Stimulated activated naive CD8-positive, alpha-beta T cell treated with anti-CD3 and anti-CD28 coated beads, Interleukin-15, amount 100 ng/mL, for 72 hours (primary cell): ENCODE measurements at regions not wholly inside any gene's neighbourhood (a gene's known extent, or its start where the extent isn't known, plus 50 kb on each side); places are given as distances from the start of the nearest gene placed in this dataset.

Source experiments
- ATAC-seq: fragments of 150-1000 bp; cut with Tn5 transposase; 2 replicates; pipeline ENCODE4 v1.10.0; 2021; ENCODE audit warnings: mild to moderate bottlenecking, moderate library complexity
- DNase-seq, 2 donors: peaks; one replicate each; pipeline ENCODE4 v3.0.0; 2021 to 2022
- H3K27ac Mint-ChIP-seq, 2 donors: one replicate each; pipeline ENCODE4 v1.8.0; 2022; ENCODE audit warnings: mild to moderate bottlenecking in 2 of 2, mixed read lengths in 2 of 2, moderate library complexity in 2 of 2
- H3K27me3 Mint-ChIP-seq: one replicate; pipeline ENCODE4 v1.8.0; 2022; ENCODE audit warnings: mixed read lengths
- H3K4me1 Mint-ChIP-seq: one replicate; pipeline ENCODE4 v1.8.0; 2022; ENCODE audit warnings: mild to moderate bottlenecking, mixed read lengths
- H3K4me3 Mint-ChIP-seq, 2 donors: one replicate each; pipeline ENCODE4 v1.8.0; 2022; ENCODE audit warnings: mild to moderate bottlenecking in 2 of 2, mixed read lengths in 2 of 2, moderate library complexity in 1 of 2
- H3K9me3 Mint-ChIP-seq, 2 donors: one replicate each; pipeline ENCODE4 v1.8.0; 2022; ENCODE audit warnings: mixed read lengths in 2 of 2

- no peaks in the 10 kb centered on the region for H3K4me1 Mint-ChIP-seq
- H3K27ac Mint-ChIP-seq: no peak overlapping the region
- H3K27me3 Mint-ChIP-seq: no peaks in the 10 kb centered on the region
- peaks cover 0 to 8% of the 10 kb centered on the region in 2 donors for H3K9me3 Mint-ChIP-seq
- no peak overlapping the region for H3K4me3 Mint-ChIP-seq
- DNase-seq: no peak
- no peak for ATAC-seq
These were observed 1958.6 kb downstream of the C4orf33 start for GRCh38 chr4:131054489-131055019.

- Mint-ChIP-seq H3K27ac (no peak overlapping the region), H3K4me3 (no peak overlapping the region), H3K4me1 (no peaks in the 10 kb centered on the region), H3K27me3 (no peaks in the 10 kb centered on the region), H3K9me3 (peaks cover 13 to 21% of the 10 kb centered on the region in 2 donors)
- ATAC-seq: no peak
- DNase-seq: no peak
These were observed 1965.8 kb downstream of the C4orf33 start for GRCh38 chr4:131061734-131062133.

GRCh38 chr4:131063878-131064277 lies 1967.9 kb downstream of the C4orf33 start:
- no peak overlapping the region for H3K27ac Mint-ChIP-seq
- H3K27me3 Mint-ChIP-seq: no peaks in the 10 kb centered on the region
- ATAC-seq (no peak), DNase-seq (no peak)
- H3K9me3 Mint-ChIP-seq: peaks cover 13 to 21% of the 10 kb centered on the region in 2 donors
- H3K4me1 Mint-ChIP-seq: no peaks in the 10 kb centered on the region
- H3K4me3 Mint-ChIP-seq: no peak overlapping the region

DNA sequence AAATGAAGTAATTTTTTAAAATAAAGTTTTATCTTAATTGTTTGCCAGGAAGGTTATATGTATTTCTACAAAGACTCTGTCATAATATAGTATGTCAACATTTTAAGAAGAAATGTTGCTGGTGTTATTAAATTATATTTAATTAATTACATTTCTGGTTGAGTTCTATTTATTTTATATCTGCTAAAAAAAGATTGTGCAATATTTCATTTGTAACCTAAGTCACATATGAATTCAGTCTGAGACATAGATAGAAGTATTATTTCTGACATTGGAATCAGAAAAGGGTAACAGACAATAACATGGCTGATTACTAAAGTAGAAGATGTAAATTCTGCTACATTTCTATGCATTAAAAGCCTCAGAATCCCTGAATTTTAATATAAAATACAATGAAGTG lies 1985.1 kb downstream of the C4orf33 start:
- H3K27me3 Mint-ChIP-seq: no peaks in the 10 kb centered on the region
- H3K9me3 Mint-ChIP-seq: peaks cover 0 to 5% of the 10 kb centered on the region in 2 donors
- no peak for DNase-seq
- no peaks in the 10 kb centered on the region for H3K4me1 Mint-ChIP-seq
- ATAC-seq: no peak
- H3K4me3 Mint-ChIP-seq: no peak overlapping the region
- H3K27ac Mint-ChIP-seq: no peak overlapping the region

GRCh38 chr4:131084997-131085396 lies 1989.0 kb downstream of the C4orf33 start:
- H3K4me3 Mint-ChIP-seq: no peak overlapping the region
- no peaks in the 10 kb centered on the region for H3K27me3 Mint-ChIP-seq
- DNase-seq (no peak), ATAC-seq (no peak)
- no peak overlapping the region for H3K27ac Mint-ChIP-seq
- no peaks in the 10 kb centered on the region for H3K4me1 Mint-ChIP-seq
- H3K9me3 Mint-ChIP-seq: peaks cover 3 to 7% of the 10 kb centered on the region in 2 donors

GRCh38 chr4:131091896-131092295 lies 1995.9 kb downstream of the C4orf33 start:
- ATAC-seq (no peak), DNase-seq (no peak)
- H3K4me3 Mint-ChIP-seq: no peak overlapping the region
- H3K9me3 Mint-ChIP-seq: peaks cover 0 to 10% of the 10 kb centered on the region in 2 donors
- H3K27me3 Mint-ChIP-seq: no peaks in the 10 kb centered on the region
- H3K27ac Mint-ChIP-seq: no peak overlapping the region
- H3K4me1 Mint-ChIP-seq: no peaks in the 10 kb centered on the region

- no peak overlapping the region for H3K4me3 Mint-ChIP-seq
- H3K9me3 Mint-ChIP-seq: peaks cover 0 to 10% of the 10 kb centered on the region in 2 donors
- no peaks in the 10 kb centered on the region for H3K27me3 Mint-ChIP-seq
- H3K27ac Mint-ChIP-seq: no peak overlapping the region
- DNase-seq (no peak), ATAC-seq (no peak)
- H3K4me1 Mint-ChIP-seq: no peaks in the 10 kb centered on the region
These were observed 1997.4 kb downstream of the C4orf33 start for GRCh38 chr4:131093303-131093702.

DNA sequence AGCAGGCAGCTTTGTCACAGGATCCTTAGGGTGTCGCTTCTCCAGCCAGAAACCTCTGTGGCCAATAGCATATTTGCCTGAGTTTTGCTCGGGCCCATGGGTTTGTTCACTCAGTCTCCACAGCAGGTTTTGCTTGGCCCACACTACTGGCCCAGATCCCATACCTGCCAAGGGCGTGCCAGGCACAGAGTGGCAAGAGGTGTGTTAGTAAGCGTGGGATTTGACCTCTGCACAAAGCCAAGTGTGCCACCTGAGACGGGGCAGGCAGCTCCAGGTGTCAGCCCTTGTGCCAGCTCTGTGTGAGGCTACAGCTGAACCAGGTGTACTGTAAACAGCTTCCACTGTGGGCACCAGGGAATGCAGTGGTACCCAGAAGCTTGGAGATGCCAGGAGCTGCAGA lies 2003.0 kb downstream of the C4orf33 start:
- H3K27me3 Mint-ChIP-seq: no peaks in the 10 kb centered on the region
- no peaks in the 10 kb centered on the region for H3K4me1 Mint-ChIP-seq
- H3K9me3 Mint-ChIP-seq: peaks cover 15 to 22% of the 10 kb centered on the region in 2 donors
- H3K27ac Mint-ChIP-seq: no peak overlapping the region
- no peak overlapping the region for H3K4me3 Mint-ChIP-seq
- ATAC-seq (no peak), DNase-seq (no peak)

GRCh38 chr4:131113273-131113672 lies 2017.3 kb downstream of the C4orf33 start:
- ATAC-seq (no peak), DNase-seq (no peak)
- Mint-ChIP-seq H3K27ac (no peak overlapping the region), H3K9me3 (no peaks in the 10 kb centered on the region), H3K4me3 (no peak overlapping the region), H3K4me1 (no peaks in the 10 kb centered on the region), H3K27me3 (no peaks in the 10 kb centered on the region)

DNA sequence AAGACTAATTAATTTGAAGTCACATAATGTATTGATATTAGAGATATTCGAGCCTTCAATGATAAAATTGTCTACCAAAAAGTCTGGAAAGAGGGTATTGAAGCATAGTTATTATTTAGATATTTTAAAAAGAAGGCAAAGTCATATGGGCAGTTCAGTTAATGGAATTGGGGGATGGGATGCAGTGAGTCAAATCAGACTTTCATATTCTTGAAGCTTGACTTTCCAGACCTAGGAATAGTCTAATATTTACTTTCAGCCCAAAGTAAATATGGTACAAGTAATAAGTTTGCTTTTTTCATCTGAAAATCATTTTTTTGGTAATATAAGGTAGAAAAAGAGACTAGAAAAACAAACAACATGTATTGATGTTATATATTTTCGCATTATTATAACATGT lies 2017.8 kb downstream of the C4orf33 start:
- Mint-ChIP-seq H3K27me3 (no peaks in the 10 kb centered on the region), H3K9me3 (no peaks in the 10 kb centered on the region), H3K27ac (no peak overlapping the region), H3K4me1 (no peaks in the 10 kb centered on the region), H3K4me3 (no peak overlapping the region)
- ATAC-seq (no peak), DNase-seq (no peak)

DNA sequence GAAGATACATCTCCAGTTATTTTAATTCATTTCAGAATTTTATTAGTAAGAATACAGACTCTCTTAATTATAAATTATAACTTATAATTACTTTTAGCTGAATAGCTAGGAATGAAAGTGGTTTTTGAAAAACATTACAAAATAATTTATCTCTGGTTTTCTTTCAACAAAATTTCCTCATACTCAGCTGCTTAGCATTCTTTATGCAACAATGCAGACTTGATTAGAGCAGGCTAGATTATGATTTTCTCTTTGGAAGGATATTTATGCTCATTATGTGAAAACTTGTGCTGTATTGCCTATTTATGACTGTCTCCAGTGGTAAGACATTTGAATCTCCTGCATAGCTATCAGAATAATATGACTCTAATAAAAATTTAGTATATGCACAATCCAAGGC lies 2023.7 kb downstream of the C4orf33 start:
- Mint-ChIP-seq H3K27ac (no peak overlapping the region), H3K27me3 (no peaks in the 10 kb centered on the region), H3K4me1 (no peaks in the 10 kb centered on the region), H3K9me3 (no peaks in the 10 kb centered on the region), H3K4me3 (no peak overlapping the region)
- DNase-seq (no peak), ATAC-seq (no peak)

- Mint-ChIP-seq H3K27me3 (no peaks in the 10 kb centered on the region), H3K9me3 (peaks cover 11 to 12% of the 10 kb centered on the region in 2 donors), H3K4me3 (no peak overlapping the region), H3K4me1 (no peaks in the 10 kb centered on the region), H3K27ac (no peak overlapping the region)
- DNase-seq (no peak), ATAC-seq (no peak)
These were observed 2011.9 kb upstream of the PCDH10 start for GRCh38 chr4:131137196-131137595.

DNA sequence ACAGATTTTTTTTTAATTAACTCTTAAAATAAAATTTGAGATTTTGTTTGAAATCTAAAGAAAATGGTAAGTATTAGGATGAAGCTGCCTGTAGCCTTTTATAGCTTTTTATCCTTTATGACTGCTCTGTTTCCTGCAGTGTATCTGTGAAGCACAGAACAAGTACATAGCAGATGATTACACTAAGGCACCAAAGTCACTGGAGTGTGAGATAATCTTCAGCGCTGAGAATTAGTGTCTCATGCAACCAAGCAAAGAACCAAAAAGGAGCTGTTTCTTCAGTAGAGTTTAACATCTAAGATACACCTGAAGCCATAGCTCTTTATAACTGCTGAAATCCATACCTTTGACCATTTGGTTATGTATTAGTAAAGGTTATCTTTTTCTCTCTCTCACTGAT lies 1989.8 kb upstream of the PCDH10 start:
- Mint-ChIP-seq H3K4me1 (no peaks in the 10 kb centered on the region), H3K27me3 (no peaks in the 10 kb centered on the region), H3K9me3 (no peaks in the 10 kb centered on the region), H3K27ac (no peak overlapping the region), H3K4me3 (no peak overlapping the region)
- ATAC-seq (no peak), DNase-seq (no peak)

GRCh38 chr4:131192318-131192717 lies 1956.8 kb upstream of the PCDH10 start:
- Mint-ChIP-seq H3K27me3 (no peaks in the 10 kb centered on the region), H3K27ac (no peak overlapping the region), H3K4me3 (no peak overlapping the region), H3K4me1 (no peaks in the 10 kb centered on the region), H3K9me3 (peaks cover 0 to 5% of the 10 kb centered on the region in 2 donors)
- DNase-seq (no peak), ATAC-seq (no peak)

GRCh38 chr4:131207589-131207988 lies 1941.5 kb upstream of the PCDH10 start:
- Mint-ChIP-seq H3K27ac (no peak overlapping the region), H3K27me3 (no peaks in the 10 kb centered on the region), H3K4me1 (no peaks in the 10 kb centered on the region), H3K4me3 (no peak overlapping the region), H3K9me3 (peaks cover 0 to 5% of the 10 kb centered on the region in 2 donors)
- ATAC-seq (no peak), DNase-seq (no peak)

GRCh38 chr4:131248314-131248713 lies 1900.8 kb upstream of the PCDH10 start:
- H3K9me3 Mint-ChIP-seq: peaks cover 0 to 4% of the 10 kb centered on the region in 2 donors
- H3K27ac Mint-ChIP-seq: no peak overlapping the region
- no peaks in the 10 kb centered on the region for H3K4me1 Mint-ChIP-seq
- ATAC-seq (no peak), DNase-seq (no peak)
- no peak overlapping the region for H3K4me3 Mint-ChIP-seq
- no peaks in the 10 kb centered on the region for H3K27me3 Mint-ChIP-seq

- H3K4me3 Mint-ChIP-seq: no peak overlapping the region
- no peak for DNase-seq
- no peak for ATAC-seq
- no peaks in the 10 kb centered on the region for H3K27me3 Mint-ChIP-seq
- H3K9me3 Mint-ChIP-seq: peaks cover 0 to 4% of the 10 kb centered on the region in 2 donors
- H3K4me1 Mint-ChIP-seq: no peaks in the 10 kb centered on the region
- H3K27ac Mint-ChIP-seq: no peak overlapping the region
These were observed 1897.8 kb upstream of the PCDH10 start for GRCh38 chr4:131251321-131251720.
